ENCODE measurements at regions not wholly inside any gene's neighbourhood (a gene's known extent, or its start where the extent isn't known, plus 50 kb on each side); places are given as distances from the start of the nearest gene placed in this dataset.

DNA sequence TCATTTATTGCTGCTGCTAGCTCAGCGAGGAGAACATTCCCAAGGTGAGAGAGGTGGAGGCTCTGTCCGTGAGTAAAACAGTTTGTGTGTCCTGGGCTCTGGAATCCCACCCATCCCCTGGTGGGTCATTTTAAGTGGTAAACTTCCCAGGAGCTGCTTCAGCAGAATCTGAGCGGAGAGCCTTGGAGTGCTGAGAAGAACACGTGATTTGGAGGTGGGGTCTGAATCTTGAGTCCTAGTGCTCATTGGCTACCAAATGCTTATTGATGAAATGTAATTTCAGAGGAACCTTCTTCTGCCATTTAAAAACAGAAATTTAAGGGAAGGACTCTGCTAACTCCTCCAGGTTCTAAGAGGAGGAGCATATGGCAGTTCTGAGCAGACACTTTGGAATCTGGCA, 132.4 kb downstream of the CDH26 start:
- DNase-seq = no peak
- Histone ChIP-seq H2AFZ (ENCODE audit: low read length) (no peak overlapping the region), H3K36me3 (replicated peaks; ENCODE audit: insufficient read depth, low read length) (no peaks in the 10 kb centered on the region), H3K9me2 (replicated peaks; ENCODE audit: insufficient read depth, low read length) (no peaks in the 10 kb centered on the region), H3K27ac (ENCODE audit: low read length) (no peak overlapping the region), H4K20me1 (ENCODE audit: insufficient read depth, low read length) (no peaks in the 10 kb centered on the region), H3K4me1 (ENCODE audit: low read length) (no peaks in the 10 kb centered on the region), H3K27me3 (replicated peaks; ENCODE audit: insufficient read depth, low read length) (no peaks in the 10 kb centered on the region; the same call in 1 of the 2 replicates), H3K79me2 (ENCODE audit: low read length) (no peaks in the 10 kb centered on the region), H3K9me3 (replicated peaks; ENCODE audit: insufficient read depth, low read length) (no peaks in the 10 kb centered on the region), H3K9ac (ENCODE audit: low read length) (no peak overlapping the region), H3K4me2 (ENCODE audit: low read depth, low read length) (no peak overlapping the region), H3F3A (ENCODE audit: insufficient read depth, low read length) (no peaks in the 10 kb centered on the region), H3K4me3 (ENCODE audit: low read length) (no peak overlapping the region)
- TF ChIP-seq CTCF (IDR thresholded peaks at IDR 0.05; ENCODE audit: low read length) (no peak), EZH2phosphoT487 (IDR thresholded peaks at IDR 0.05; ENCODE audit: low read length) (no peak), EZH2 (optimal IDR thresholded peaks at IDR 0.05; ENCODE audit: low read depth, low read length) (no peak)

DNA sequence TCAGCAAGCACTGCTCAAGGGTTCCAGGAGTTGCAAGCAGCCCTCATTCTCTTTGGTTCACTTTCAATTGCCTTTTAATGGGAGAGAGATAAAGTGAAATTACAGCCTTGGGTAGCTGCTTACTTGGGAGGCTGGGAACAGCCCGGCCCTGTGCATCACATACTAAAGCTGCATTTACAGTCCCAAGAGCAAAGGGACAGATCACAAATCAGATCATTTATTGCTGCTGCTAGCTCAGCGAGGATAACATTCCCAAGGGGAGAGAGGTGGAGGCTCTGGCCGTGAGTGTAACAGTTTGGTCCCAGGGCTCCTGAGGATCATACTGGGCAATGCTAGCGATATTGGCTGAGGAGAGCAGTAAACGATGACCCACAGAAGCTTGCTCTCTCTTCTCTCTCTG, 133.1 kb downstream of the CDH26 start:
- no peak overlapping the region for H3K9ac ChIP-seq (ENCODE audit: low read length)
- no peaks in the 10 kb centered on the region for H3K36me3 ChIP-seq (replicated peaks; ENCODE audit: insufficient read depth, low read length)
- H2AFZ ChIP-seq (ENCODE audit: low read length) = no peak overlapping the region
- DNase-seq = no peak
- no peaks in the 10 kb centered on the region for H3K9me2 ChIP-seq (replicated peaks; ENCODE audit: insufficient read depth, low read length)
- no peak overlapping the region for H3K4me3 ChIP-seq (ENCODE audit: low read length)
- no peaks in the 10 kb centered on the region; the same call in 1 of the 2 replicates for H3K27me3 ChIP-seq (replicated peaks; ENCODE audit: insufficient read depth, low read length)
- TF ChIP-seq EZH2 (optimal IDR thresholded peaks at IDR 0.05; ENCODE audit: low read depth, low read length) = no peak
- TF ChIP-seq CTCF (IDR thresholded peaks at IDR 0.05; ENCODE audit: low read length) = no peak
- TF ChIP-seq EZH2phosphoT487 (IDR thresholded peaks at IDR 0.05; ENCODE audit: low read length) = no peak
- no peak overlapping the region for H3K4me2 ChIP-seq (ENCODE audit: low read depth, low read length)
- no peaks in the 10 kb centered on the region for H3F3A ChIP-seq (ENCODE audit: insufficient read depth, low read length)
- no peaks in the 10 kb centered on the region for H3K9me3 ChIP-seq (replicated peaks; ENCODE audit: insufficient read depth, low read length)
- no peaks in the 10 kb centered on the region for H3K4me1 ChIP-seq (ENCODE audit: low read length)
- H3K27ac ChIP-seq (ENCODE audit: low read length) = no peak overlapping the region
- H4K20me1 ChIP-seq (ENCODE audit: insufficient read depth, low read length) = no peaks in the 10 kb centered on the region
- no peaks in the 10 kb centered on the region for H3K79me2 ChIP-seq (ENCODE audit: low read length)

GRCh38 chr20:60091861-60092260, 133.6 kb downstream of the CDH26 start:
- H3K27ac ChIP-seq (ENCODE audit: low read length) = no peak overlapping the region
- no peak overlapping the region for H2AFZ ChIP-seq (ENCODE audit: low read length)
- H3K4me3 ChIP-seq (ENCODE audit: low read length) = no peak overlapping the region
- no peaks in the 10 kb centered on the region for H3F3A ChIP-seq (ENCODE audit: insufficient read depth, low read length)
- no peaks in the 10 kb centered on the region for H3K9me2 ChIP-seq (replicated peaks; ENCODE audit: insufficient read depth, low read length)
- DNase-seq = no peak
- no peak for TF ChIP-seq EZH2phosphoT487 (IDR thresholded peaks at IDR 0.05; ENCODE audit: low read length)
- TF ChIP-seq CTCF (IDR thresholded peaks at IDR 0.05; ENCODE audit: low read length) = no peak
- TF ChIP-seq EZH2 (optimal IDR thresholded peaks at IDR 0.05; ENCODE audit: low read depth, low read length) = no peak
- no peaks in the 10 kb centered on the region for H3K9me3 ChIP-seq (replicated peaks; ENCODE audit: insufficient read depth, low read length)
- H3K4me1 ChIP-seq (ENCODE audit: low read length) = no peaks in the 10 kb centered on the region
- H3K9ac ChIP-seq (ENCODE audit: low read length) = no peak overlapping the region
- H3K27me3 ChIP-seq (replicated peaks; ENCODE audit: insufficient read depth, low read length) = no peaks in the 10 kb centered on the region; the same call in 1 of the 2 replicates
- no peaks in the 10 kb centered on the region for H3K36me3 ChIP-seq (replicated peaks; ENCODE audit: insufficient read depth, low read length)
- no peaks in the 10 kb centered on the region for H4K20me1 ChIP-seq (ENCODE audit: insufficient read depth, low read length)
- no peak overlapping the region for H3K4me2 ChIP-seq (ENCODE audit: low read depth, low read length)
- no peaks in the 10 kb centered on the region for H3K79me2 ChIP-seq (ENCODE audit: low read length)
